GM23248 (cell line): ENCODE measurements at regions not wholly inside any gene's neighbourhood (a gene's known extent, or its start where the extent isn't known, plus 50 kb on each side); places are given as distances from the start of the nearest gene placed in this dataset.

Source experiments
- EZH2 ChIP-seq: fragments of 200-600 bp; sonication (generic); IDR thresholded peaks from 2 replicates; pipeline ENCODE4 v1.6.1; 2018; ENCODE audit warnings: antibody characterized with exemption, mild to moderate bottlenecking; ENCODE audit not compliant: insufficient read depth, poor library complexity, severe bottlenecking
- EZH2phosphoT487 ChIP-seq: fragments of 200-600 bp; sonication (generic); IDR thresholded peaks from 2 replicates; pipeline ENCODE4 v1.6.1; 2018; ENCODE audit warnings: antibody characterized with exemption, moderate library complexity, mild to moderate bottlenecking, low read depth; ENCODE audit not compliant: insufficient read depth

GRCh38 chr15:37576952-37577351, 357.5 kb upstream of the TMCO5A start:
- no peak for TF ChIP-seq EZH2
- TF ChIP-seq EZH2phosphoT487, result no peak
